ENCODE measurements at regions not wholly inside any gene's neighbourhood (a gene's known extent, or its start where the extent isn't known, plus 50 kb on each side); places are given as distances from the start of the nearest gene placed in this dataset.
A peak's percentile ranks its signal among the peaks of the same experiment; 100 is the strongest.
"Not testable (repeated sequence)": the region's sequence is repeated elsewhere in the genome, so short reads cannot be mapped to it uniquely, and the experiment has no call there.

DNA sequence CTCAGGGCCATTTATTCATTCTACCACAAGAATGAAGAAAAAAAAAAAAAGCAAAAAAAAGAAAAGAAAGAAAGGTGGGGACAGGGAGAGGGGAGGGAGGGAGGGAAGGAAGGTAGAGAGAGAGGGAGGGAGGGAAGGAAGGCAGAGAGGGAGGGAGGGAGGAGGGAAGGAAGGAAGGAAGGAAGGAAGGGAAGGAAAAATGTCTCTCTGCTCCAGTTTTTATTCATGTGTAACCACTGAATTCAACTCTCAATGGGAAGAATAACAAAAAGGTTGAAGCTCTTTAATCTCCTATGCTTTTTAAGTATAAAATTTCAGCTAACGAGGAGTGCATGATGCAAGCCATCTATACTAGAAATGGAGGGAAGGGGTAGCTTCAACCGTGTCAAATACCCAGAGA is 287.3 kb downstream of the MREG start:
- peaks cover 50% of the 10 kb centered on the region for H3K4me1 Mint-ChIP-seq (ENCODE audit: unreplicated experiment)
- H3K27me3 Mint-ChIP-seq (ENCODE audit: unreplicated experiment): no peaks in the 10 kb centered on the region
- H3K9me3 Mint-ChIP-seq (ENCODE audit: unreplicated experiment): peaks cover 9% of the 10 kb centered on the region
- TF ChIP-seq, protein P1, sequence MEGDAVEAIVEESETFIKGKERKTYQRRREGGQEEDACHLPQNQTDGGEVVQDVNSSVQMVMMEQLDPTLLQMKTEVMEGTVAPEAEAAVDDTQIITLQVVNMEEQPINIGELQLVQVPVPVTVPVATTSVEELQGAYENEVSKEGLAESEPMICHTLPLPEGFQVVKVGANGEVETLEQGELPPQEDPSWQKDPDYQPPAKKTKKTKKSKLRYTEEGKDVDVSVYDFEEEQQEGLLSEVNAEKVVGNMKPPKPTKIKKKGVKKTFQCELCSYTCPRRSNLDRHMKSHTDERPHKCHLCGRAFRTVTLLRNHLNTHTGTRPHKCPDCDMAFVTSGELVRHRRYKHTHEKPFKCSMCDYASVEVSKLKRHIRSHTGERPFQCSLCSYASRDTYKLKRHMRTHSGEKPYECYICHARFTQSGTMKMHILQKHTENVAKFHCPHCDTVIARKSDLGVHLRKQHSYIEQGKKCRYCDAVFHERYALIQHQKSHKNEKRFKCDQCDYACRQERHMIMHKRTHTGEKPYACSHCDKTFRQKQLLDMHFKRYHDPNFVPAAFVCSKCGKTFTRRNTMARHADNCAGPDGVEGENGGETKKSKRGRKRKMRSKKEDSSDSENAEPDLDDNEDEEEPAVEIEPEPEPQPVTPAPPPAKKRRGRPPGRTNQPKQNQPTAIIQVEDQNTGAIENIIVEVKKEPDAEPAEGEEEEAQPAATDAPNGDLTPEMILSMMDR (IDR thresholded peaks at IDR 0.05): no peak
- H3K36me3 Mint-ChIP-seq (ENCODE audit: unreplicated experiment): no peaks in the 10 kb centered on the region
- no peak overlapping the region for H3K27ac Mint-ChIP-seq (ENCODE audit: unreplicated experiment)
- no peak overlapping the region for H3K4me3 Mint-ChIP-seq (ENCODE audit: unreplicated experiment)
- no peak for DNase-seq (ENCODE audit: extremely low spot score, unreplicated experiment)

- Mint-ChIP-seq H3K27ac (ENCODE audit: unreplicated experiment) (peak overlapping the region; percentile 38), H3K27me3 (ENCODE audit: unreplicated experiment) (no peaks in the 10 kb centered on the region)
These were observed 288.3 kb upstream of the FN1 start for GRCh38 chr2:215724146-215724545.

GRCh38 chr2:215723631-215724011 is 287.8 kb upstream of the FN1 start:
- peak overlapping the region; percentile 38 for H3K27ac Mint-ChIP-seq (ENCODE audit: unreplicated experiment)
- H3K9me3 Mint-ChIP-seq (ENCODE audit: unreplicated experiment): peaks cover 9% of the 10 kb centered on the region
- H3K4me1 Mint-ChIP-seq (ENCODE audit: unreplicated experiment): peaks cover 38% of the 10 kb centered on the region
- H3K27me3 Mint-ChIP-seq (ENCODE audit: unreplicated experiment): no peaks in the 10 kb centered on the region
- H3K4me3 Mint-ChIP-seq (ENCODE audit: unreplicated experiment): no peak overlapping the region
- no peak for DNase-seq (ENCODE audit: extremely low spot score, unreplicated experiment)
- peaks cover 2% of the 10 kb centered on the region for H3K36me3 Mint-ChIP-seq (ENCODE audit: unreplicated experiment)
- TF ChIP-seq, protein P1 (IDR thresholded peaks at IDR 0.05): no peak

More at GRCh38 chr2:215724146-215724545, 288.3 kb upstream of the FN1 start:
- Mint-ChIP-seq H3K36me3 (ENCODE audit: unreplicated experiment) (no peaks in the 10 kb centered on the region), H3K9me3 (ENCODE audit: unreplicated experiment) (peaks cover 9% of the 10 kb centered on the region), H3K4me1 (ENCODE audit: unreplicated experiment) (peaks cover 39% of the 10 kb centered on the region), H3K4me3 (ENCODE audit: unreplicated experiment) (no peak overlapping the region)
- no peak for DNase-seq (ENCODE audit: extremely low spot score, unreplicated experiment)
- TF ChIP-seq, protein P1 (IDR thresholded peaks at IDR 0.05): no peak

- TF ChIP-seq, protein P1 (IDR thresholded peaks at IDR 0.05): no peak
- peaks cover 38% of the 10 kb centered on the region for H3K4me1 Mint-ChIP-seq (ENCODE audit: unreplicated experiment)
- no peak overlapping the region for H3K27ac Mint-ChIP-seq (ENCODE audit: unreplicated experiment)
- no peak overlapping the region for H3K4me3 Mint-ChIP-seq (ENCODE audit: unreplicated experiment)
- peaks cover 9% of the 10 kb centered on the region for H3K9me3 Mint-ChIP-seq (ENCODE audit: unreplicated experiment)
- peaks cover 3% of the 10 kb centered on the region for H3K36me3 Mint-ChIP-seq (ENCODE audit: unreplicated experiment)
- no peaks in the 10 kb centered on the region for H3K27me3 Mint-ChIP-seq (ENCODE audit: unreplicated experiment)
- no peak for DNase-seq (ENCODE audit: extremely low spot score, unreplicated experiment)
These were observed 287.2 kb upstream of the FN1 start for GRCh38 chr2:215722986-215723630.

GRCh38 chr2:215722125-215722524 is 286.3 kb upstream of the FN1 start:
- Mint-ChIP-seq H3K27me3 (ENCODE audit: unreplicated experiment) (no peaks in the 10 kb centered on the region), H3K9me3 (ENCODE audit: unreplicated experiment) (peaks cover 6% of the 10 kb centered on the region), H3K4me3 (ENCODE audit: unreplicated experiment) (no peak overlapping the region), H3K4me1 (ENCODE audit: unreplicated experiment) (peaks cover 38% of the 10 kb centered on the region), H3K27ac (ENCODE audit: unreplicated experiment) (no peak overlapping the region), H3K36me3 (ENCODE audit: unreplicated experiment) (peaks cover 3% of the 10 kb centered on the region)
- TF ChIP-seq, protein P1 (IDR thresholded peaks at IDR 0.05): no peak
- DNase-seq (ENCODE audit: extremely low spot score, unreplicated experiment): no peak

DNA sequence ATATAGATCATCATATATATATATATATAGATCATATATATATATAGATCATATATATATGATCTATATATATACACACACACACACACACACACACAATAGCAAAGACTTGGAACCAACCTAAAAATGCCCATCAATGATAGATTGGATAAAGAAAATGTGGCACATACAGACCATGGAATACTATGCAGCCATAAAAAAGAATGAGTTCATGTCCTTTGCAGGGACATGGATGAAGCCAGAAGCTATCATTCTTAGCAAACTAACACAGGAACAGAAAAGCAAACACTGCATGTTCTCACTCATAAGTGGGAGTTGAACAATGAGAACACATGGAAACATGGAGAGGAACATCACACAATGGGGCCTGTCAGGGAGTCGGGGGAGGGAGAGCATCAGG is 285.6 kb upstream of the FN1 start:
- H3K27ac Mint-ChIP-seq (ENCODE audit: unreplicated experiment); H3K36me3 Mint-ChIP-seq (ENCODE audit: unreplicated experiment); H3K27me3 Mint-ChIP-seq (ENCODE audit: unreplicated experiment); H3K9me3 Mint-ChIP-seq (ENCODE audit: unreplicated experiment); H3K4me3 Mint-ChIP-seq (ENCODE audit: unreplicated experiment); DNase-seq (ENCODE audit: extremely low spot score, unreplicated experiment): not testable (repeated sequence)
- peaks cover 42% of the 10 kb centered on the region for H3K4me1 Mint-ChIP-seq (ENCODE audit: unreplicated experiment)
